MM.1S (cell line): ENCODE measurements at regions not wholly inside any gene's neighbourhood (a gene's known extent, or its start where the extent isn't known, plus 50 kb on each side); places are given as distances from the start of the nearest gene placed in this dataset.

Experiments used
- DNase-seq: peaks from one replicate; pipeline ENCODE4 v3.0.0-alpha.2; 2015
- H2AFZ ChIP-seq: fragments of 300-600 bp; sonication (generic); 2 replicates; pipeline ENCODE4 v1.6.0; 2016; ENCODE audit warnings: antibody characterized with exemption, low read length
- H3F3A ChIP-seq: fragments of 300-600 bp; sonication (generic); 2 replicates; pipeline ENCODE4 v1.6.1; 2016; ENCODE audit warnings: mild to moderate bottlenecking, antibody characterized with exemption, low read length, moderate library complexity, mixed read lengths; ENCODE audit not compliant: insufficient read depth
- H3K27ac ChIP-seq: fragments of 300-600 bp; sonication (generic); 2 replicates; pipeline ENCODE4 v1.5.1; 2016; ENCODE audit warnings: mild to moderate bottlenecking, low read length
- H3K27me3 ChIP-seq: fragments of 300-600 bp; sonication (generic); replicated peaks from 2 replicates; pipeline ENCODE4 v1.6.0; 2016; ENCODE audit warnings: low read length; ENCODE audit not compliant: insufficient read depth
- H3K36me3 ChIP-seq: fragments of 300-600 bp; sonication (generic); replicated peaks from 2 replicates; pipeline ENCODE4 v1.6.1; 2016; ENCODE audit warnings: mild to moderate bottlenecking, low read length, mixed read lengths; ENCODE audit not compliant: insufficient read depth
- H3K4me1 ChIP-seq: fragments of 300-600 bp; sonication (generic); 2 replicates; pipeline ENCODE4 v1.6.1; 2016; ENCODE audit warnings: low read length, mixed read lengths
- H3K4me2 ChIP-seq: fragments of 300-600 bp; sonication (generic); 2 replicates; pipeline ENCODE4 v1.6.0; 2016; ENCODE audit warnings: low read depth, low read length
- H3K4me3 ChIP-seq: fragments of 300-600 bp; sonication (generic); 2 replicates; pipeline ENCODE4 v1.5.1; 2016; ENCODE audit warnings: low read length, mixed read lengths
- H3K79me2 ChIP-seq: fragments of 300-600 bp; sonication (generic); 2 replicates; pipeline ENCODE4 v1.6.1; 2016; ENCODE audit warnings: mixed run types, low read length, mixed read lengths
- H3K9ac ChIP-seq: fragments of 300-600 bp; sonication (generic); 2 replicates; pipeline ENCODE4 v1.6.1; 2016; ENCODE audit warnings: low read length, mixed read lengths
- H3K9me2 ChIP-seq: fragments of 300-600 bp; sonication (generic); replicated peaks from 2 replicates; pipeline ENCODE4 v1.6.1; 2016; ENCODE audit warnings: mild to moderate bottlenecking, low read length, mixed read lengths; ENCODE audit not compliant: insufficient read depth
- H3K9me3 ChIP-seq: fragments of 300-600 bp; sonication (generic); replicated peaks from 2 replicates; pipeline ENCODE4 v1.6.1; 2016; ENCODE audit warnings: mild to moderate bottlenecking, low read length, mixed read lengths; ENCODE audit not compliant: insufficient read depth
- H4K20me1 ChIP-seq: fragments of 300-600 bp; sonication (generic); 2 replicates; pipeline ENCODE4 v1.6.1; 2016; ENCODE audit warnings: mild to moderate bottlenecking, low read length, moderate library complexity, mixed read lengths; ENCODE audit not compliant: insufficient read depth
- CTCF ChIP-seq: fragments of 300-600 bp; sonication (generic); IDR thresholded peaks from 2 replicates; pipeline ENCODE4 v1.5.1; 2016; ENCODE audit warnings: antibody characterized with exemption, low read length, mixed read lengths
- EZH2 ChIP-seq: fragments of 300-600 bp; sonication (generic); optimal IDR thresholded peaks from 2 replicates; pipeline ENCODE3; 2017; ENCODE audit warnings: low read depth, mild to moderate bottlenecking, antibody characterized with exemption, low read length, mixed read lengths
- EZH2phosphoT487 ChIP-seq: fragments of 300-600 bp; sonication (generic); IDR thresholded peaks from 2 replicates; pipeline ENCODE4 v1.6.1; 2018; ENCODE audit warnings: antibody characterized with exemption, low read length

GRCh38 chr5:31064215-31064614 lies 129.3 kb upstream of the CDH6 start:
- H3K4me3 ChIP-seq = no peak overlapping the region
- no peak for DNase-seq
- H2AFZ ChIP-seq = no peak overlapping the region
- H3K9ac ChIP-seq = no peak overlapping the region
- no peaks in the 10 kb centered on the region for H3K27me3 ChIP-seq
- H3K9me3 ChIP-seq = no peaks in the 10 kb centered on the region
- no peaks in the 10 kb centered on the region for H3F3A ChIP-seq
- no peaks in the 10 kb centered on the region for H3K79me2 ChIP-seq
- H3K9me2 ChIP-seq = no peaks in the 10 kb centered on the region
- TF ChIP-seq EZH2 = no peak
- TF ChIP-seq CTCF = no peak
- no peak for TF ChIP-seq EZH2phosphoT487
- no peaks in the 10 kb centered on the region for H4K20me1 ChIP-seq
- H3K4me2 ChIP-seq = no peak overlapping the region
- no peak overlapping the region for H3K27ac ChIP-seq
- H3K4me1 ChIP-seq = no peaks in the 10 kb centered on the region
- no peaks in the 10 kb centered on the region for H3K36me3 ChIP-seq

- Histone ChIP-seq H3K4me1 (no peaks in the 10 kb centered on the region), H2AFZ (no peak overlapping the region), H3K27me3 (no peaks in the 10 kb centered on the region), H3K27ac (no peak overlapping the region), H3K9ac (no peak overlapping the region), H3K9me2 (no peaks in the 10 kb centered on the region), H3K9me3 (no peaks in the 10 kb centered on the region), H3K4me2 (no peak overlapping the region), H3K79me2 (no peaks in the 10 kb centered on the region), H3K36me3 (no peaks in the 10 kb centered on the region), H4K20me1 (no peaks in the 10 kb centered on the region), H3F3A (no peaks in the 10 kb centered on the region), H3K4me3 (no peak overlapping the region)
- no peak for DNase-seq
- no peak for TF ChIP-seq EZH2phosphoT487
- no peak for TF ChIP-seq EZH2
- no peak for TF ChIP-seq CTCF
Measured at GRCh38 chr5:31062902-31063580, 130.4 kb upstream of the CDH6 start.

GRCh38 chr5:31059889-31060288 lies 133.6 kb upstream of the CDH6 start:
- TF ChIP-seq EZH2 = no peak
- no peak for TF ChIP-seq EZH2phosphoT487
- TF ChIP-seq CTCF = no peak
- no peak overlapping the region for H3K4me3 ChIP-seq
- H4K20me1 ChIP-seq = no peaks in the 10 kb centered on the region
- no peak overlapping the region for H3K27ac ChIP-seq
- H3K4me1 ChIP-seq = no peaks in the 10 kb centered on the region
- no peaks in the 10 kb centered on the region for H3K9me2 ChIP-seq
- no peaks in the 10 kb centered on the region for H3K36me3 ChIP-seq
- DNase-seq = no peak
- no peak overlapping the region for H3K4me2 ChIP-seq
- no peaks in the 10 kb centered on the region for H3K9me3 ChIP-seq
- no peaks in the 10 kb centered on the region for H3F3A ChIP-seq
- no peaks in the 10 kb centered on the region for H3K79me2 ChIP-seq
- H2AFZ ChIP-seq = no peak overlapping the region
- H3K9ac ChIP-seq = no peak overlapping the region
- H3K27me3 ChIP-seq = no peaks in the 10 kb centered on the region
